Forelimb muscle (tissue), 1 donor: ENCODE measurements at regions not wholly inside any gene's neighbourhood (a gene's known extent, or its start where the extent isn't known, plus 50 kb on each side); places are given as distances from the start of the nearest gene placed in this dataset.
"Not testable (repeated sequence)": the region's sequence is repeated elsewhere in the genome, so short reads cannot be mapped to it uniquely, and the experiment has no call there.

Experiments
- DNase-seq: peaks from one replicate; pipeline ENCODE4 v3.0.0-alpha.2; 2013; ENCODE audit warnings: low read depth

DNA sequence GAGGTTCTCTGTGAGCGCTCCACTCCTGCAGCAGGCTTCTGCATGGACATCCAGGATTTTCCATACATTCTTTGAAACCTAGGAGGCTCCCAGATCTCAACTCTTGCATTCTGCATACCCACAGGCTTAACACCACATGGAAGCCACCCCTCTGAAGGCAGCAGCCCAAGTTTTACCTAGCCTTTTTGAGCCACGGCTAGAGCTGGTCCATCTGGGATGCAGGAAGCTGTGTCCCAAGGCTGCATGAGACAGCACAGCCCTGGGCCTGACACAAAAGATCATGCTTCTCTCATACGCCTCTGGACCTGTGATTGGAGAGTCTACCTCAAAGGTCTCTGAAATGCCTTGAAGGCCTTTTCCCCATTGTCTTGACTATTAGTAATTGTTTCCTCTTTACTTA, 53.6 kb upstream of the RPRM start:
- no peak for DNase-seq

DNA sequence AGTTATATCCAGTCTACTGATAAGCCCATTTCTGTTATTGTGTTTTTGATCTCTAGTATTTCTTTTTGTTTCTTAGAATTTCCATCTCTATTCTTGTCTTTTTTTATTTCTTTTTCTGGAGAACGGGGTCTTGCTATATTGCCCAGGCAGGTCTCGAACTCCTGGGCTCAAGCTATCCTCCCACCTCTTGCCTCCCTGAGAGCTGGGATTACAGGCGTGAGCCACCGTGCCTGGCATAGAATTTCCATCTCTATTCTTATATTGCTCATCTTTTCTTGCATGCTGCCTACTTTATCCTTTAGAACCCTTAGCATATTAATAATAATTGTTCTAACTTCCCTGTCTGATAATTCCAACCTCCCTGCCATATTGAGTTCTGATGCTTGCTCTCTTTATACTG, 55.2 kb upstream of the RPRM start:
- DNase-seq = not testable (repeated sequence)

DNA sequence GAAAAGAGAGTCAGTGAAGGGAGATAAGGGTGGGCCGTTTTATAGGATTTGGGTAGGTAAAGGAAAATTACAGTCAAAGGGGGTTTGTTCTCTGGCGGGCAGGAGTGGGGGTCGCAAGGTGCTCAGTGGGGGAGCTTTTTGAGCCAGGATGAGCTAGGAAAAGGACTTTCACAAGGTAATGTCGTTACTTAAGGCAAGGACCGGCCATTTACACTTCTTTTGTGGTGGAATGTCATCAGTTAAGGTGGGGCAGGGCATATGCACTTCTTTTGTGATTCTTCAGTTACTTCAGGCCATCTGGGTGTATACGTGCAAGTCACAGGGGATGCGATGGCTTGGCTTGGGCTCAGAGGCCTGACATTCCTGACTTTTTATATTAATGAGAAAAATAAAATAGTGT, 56.0 kb upstream of the RPRM start:
- not testable (repeated sequence) for DNase-seq

- DNase-seq = no peak
These were observed 57.6 kb upstream of the RPRM start for GRCh38 chr2:153536115-153536514.

- not testable (repeated sequence) for DNase-seq
These were observed 59.5 kb upstream of the RPRM start for GRCh38 chr2:153538102-153538501.

DNA sequence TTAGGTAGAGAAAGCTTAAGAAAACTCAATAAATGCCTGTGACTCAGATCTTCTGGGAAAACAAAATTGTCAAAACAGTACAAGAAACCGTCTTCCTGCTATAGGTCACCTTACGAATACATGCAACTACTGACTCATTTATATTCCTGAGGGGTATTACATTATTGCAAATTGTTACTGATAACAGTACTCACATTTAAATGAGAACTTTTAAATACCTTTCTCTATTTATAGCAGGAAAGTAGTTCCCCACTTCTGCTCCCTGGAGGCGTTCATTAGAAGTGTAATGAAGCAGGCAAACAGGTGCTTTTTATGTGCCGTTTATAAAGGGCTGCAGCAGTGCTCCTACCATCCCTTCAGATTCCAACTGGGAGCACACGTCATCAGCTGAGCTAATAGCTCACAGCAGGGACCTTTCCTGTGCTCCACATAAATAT, 65.1 kb upstream of the RPRM start:
- DNase-seq = no peak

- no peak for DNase-seq
These were observed 67.8 kb upstream of the RPRM start for GRCh38 chr2:153546358-153546757.

GRCh38 chr2:153548536-153548935, 70.0 kb upstream of the RPRM start:
- no peak for DNase-seq

- no peak for DNase-seq
These were observed 73.1 kb upstream of the RPRM start for GRCh38 chr2:153551698-153552097.

GRCh38 chr2:153557211-153557610, 78.6 kb upstream of the RPRM start:
- DNase-seq = no peak

- DNase-seq = no peak
These were observed 79.2 kb upstream of the RPRM start for GRCh38 chr2:153557714-153558113.

- no peak for DNase-seq
These were observed 79.7 kb upstream of the RPRM start for GRCh38 chr2:153558247-153558646.

GRCh38 chr2:153567367-153567766, 88.8 kb upstream of the RPRM start:
- DNase-seq = no peak

DNA sequence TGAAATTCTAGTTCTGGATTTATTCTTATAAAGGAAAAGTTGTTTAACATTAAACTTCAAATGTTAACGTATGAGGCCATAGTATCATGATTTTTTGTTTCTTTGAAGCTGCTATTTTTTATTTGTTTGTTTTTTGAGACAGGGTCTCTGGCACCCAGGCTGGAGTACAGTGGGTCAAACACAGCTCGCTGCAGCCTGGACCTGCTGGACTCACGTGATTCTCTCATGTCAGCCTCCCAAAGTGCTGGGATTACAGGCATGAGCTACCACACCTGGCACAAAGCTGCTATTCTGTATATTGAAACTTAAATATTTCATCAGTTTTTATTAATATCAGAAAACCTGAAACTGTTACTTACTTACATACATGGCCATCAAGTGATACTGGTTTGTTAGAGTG, 89.5 kb upstream of the RPRM start:
- no peak for DNase-seq

GRCh38 chr2:153575171-153575853, 96.8 kb upstream of the RPRM start:
- no peak for DNase-seq

DNA sequence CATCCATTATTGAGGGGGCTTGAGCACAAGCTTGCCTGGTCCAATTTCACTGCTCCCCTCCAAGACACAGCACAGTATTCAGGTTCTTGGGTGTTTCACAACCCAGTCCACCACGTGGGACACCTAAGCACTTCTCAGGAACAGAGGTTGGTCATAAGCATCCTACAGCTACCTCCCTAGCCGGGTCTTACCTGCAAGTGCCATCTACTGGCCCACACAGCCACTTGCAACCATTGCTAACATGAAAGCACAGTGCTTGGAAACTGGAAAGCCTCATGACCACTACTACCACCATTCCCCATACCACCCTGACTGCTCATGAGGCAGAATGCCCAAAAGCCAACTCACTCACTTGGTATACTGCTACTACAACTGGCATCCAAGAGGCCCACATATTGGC, 105.7 kb upstream of the RPRM start:
- DNase-seq = no peak

GRCh38 chr2:153588408-153588807, 109.8 kb upstream of the RPRM start:
- DNase-seq = no peak

- DNase-seq = no peak
These were observed 111.0 kb upstream of the RPRM start for GRCh38 chr2:153589586-153589985.

- DNase-seq = not testable (repeated sequence)
These were observed 114.5 kb upstream of the RPRM start for GRCh38 chr2:153593086-153593485.

- no peak for DNase-seq
These were observed 117.4 kb upstream of the RPRM start for GRCh38 chr2:153595939-153596338.

DNA sequence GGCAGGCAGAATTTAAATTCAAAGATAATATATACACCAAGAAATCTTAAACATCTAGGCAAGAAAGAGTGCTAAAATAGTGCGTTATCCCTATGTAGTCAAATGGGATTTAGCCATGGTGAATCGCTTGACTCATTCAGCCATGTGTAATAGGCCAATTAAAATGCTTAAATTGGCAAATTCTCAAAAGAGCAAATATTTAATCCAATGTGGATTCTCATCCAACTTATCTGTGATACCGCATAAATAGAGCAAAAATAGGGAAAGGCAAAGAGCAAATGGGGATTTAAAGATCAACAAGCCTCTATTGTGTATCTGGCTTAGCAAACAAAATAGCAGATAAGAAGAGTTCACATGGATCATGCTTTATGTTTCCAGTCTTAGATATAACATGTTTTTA, 123.2 kb upstream of the RPRM start:
- DNase-seq = no peak

DNA sequence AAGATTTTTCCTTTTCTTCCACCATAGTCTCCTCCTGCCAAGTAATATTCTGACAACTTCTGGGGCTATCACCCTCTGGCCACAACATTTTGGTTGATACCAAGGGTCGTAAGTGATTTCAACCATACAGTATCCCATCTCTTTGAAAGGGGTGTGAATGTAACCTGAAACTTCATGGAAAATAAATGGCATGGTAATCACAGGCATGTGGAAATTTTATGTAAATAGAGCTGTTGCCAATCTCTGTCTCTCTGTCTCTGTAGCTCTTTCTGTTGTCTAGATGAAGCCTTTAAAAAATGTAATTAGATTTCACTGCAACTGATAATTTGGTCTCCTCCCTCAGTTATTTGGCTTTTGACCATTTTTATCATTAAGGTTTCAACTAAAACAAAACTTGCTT, 125.6 kb upstream of the RPRM start:
- DNase-seq = no peak

DNA sequence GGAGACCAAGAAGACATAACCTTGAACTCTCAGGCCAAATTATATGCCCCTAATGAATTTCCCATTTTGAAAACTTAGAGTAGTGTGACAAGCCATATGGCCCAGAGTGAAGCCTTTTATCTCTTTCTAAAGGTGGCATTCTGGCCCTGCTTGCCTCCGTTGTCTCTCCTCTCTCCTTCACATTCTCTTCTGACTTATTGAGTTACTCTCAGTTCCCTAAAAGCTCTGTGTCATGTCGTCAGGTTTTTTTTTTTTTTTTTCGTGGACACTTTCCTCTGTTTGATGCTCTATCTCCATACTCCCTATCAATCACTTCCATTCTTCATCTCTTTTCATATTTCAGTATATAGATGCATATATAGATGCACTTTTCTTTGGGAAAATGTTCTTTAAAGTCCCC, 128.1 kb upstream of the RPRM start:
- DNase-seq = no peak

GRCh38 chr2:153622285-153622684, 143.7 kb upstream of the RPRM start:
- DNase-seq = no peak
